Upper lobe of left lung (tissue), 6 donors: ENCODE measurements at regions not wholly inside any gene's neighbourhood (a gene's known extent, or its start where the extent isn't known, plus 50 kb on each side); places are given as distances from the start of the nearest gene placed in this dataset.

Source experiments
- ATAC-seq, 2 donors: fragments of 200-7000 bp; cut with Tn5 transposase; one replicate each; pipeline ENCODE4 v1.9.1; 2022; ENCODE audit warnings: mild to moderate bottlenecking in 2 of 2, moderate library complexity in 2 of 2; ENCODE audit not compliant: low FRiP score in 2 of 2
- DNase-seq, 2 donors: peaks; one replicate each; pipeline ENCODE4 v3.0.0-alpha.2; 2019 to 2020
- H3K27ac ChIP-seq, 4 donors: fragments of 200-600 bp; sonication (generic); one replicate each; pipeline ENCODE4 v1.5.1; 2016 to 2019
- H3K27me3 ChIP-seq, 4 donors: fragments of 200-600 bp; sonication (generic); one replicate each; pipeline ENCODE4 v1.5.1; 2017 to 2019
- H3K36me3 ChIP-seq, 4 donors: fragments of 200-600 bp; sonication (generic); one replicate each; pipeline ENCODE4 v1.5.1; 2016 to 2019
- H3K4me1 ChIP-seq, 4 donors: fragments of 200-600 bp; sonication (generic); one replicate each; pipeline ENCODE4 v1.5.1; 2018 to 2019
- H3K4me3 ChIP-seq, 4 donors: fragments of 200-600 bp; sonication (generic); one replicate each; pipeline ENCODE4 v1.5.1; 2017 to 2019; ENCODE audit warnings: mild to moderate bottlenecking in 2 of 4, moderate library complexity in 1 of 4
- H3K9me3 ChIP-seq, 4 donors: fragments of 200-600 bp; sonication (generic); one replicate each; pipeline ENCODE4 v1.5.1; 2018 to 2019
- CTCF ChIP-seq, 6 experiments: fragments of 450-650 bp in 4 of 6; fragments of 200-600 bp in 2 of 6; sonication (generic) in 2 of 6; IDR thresholded peaks; one replicate each; pipeline ENCODE4 v1.5.1; 2016 to 2019; ENCODE audit warnings: antibody characterized with exemption in 6 of 6
- EP300 ChIP-seq, 4 donors: sonication (generic); formaldehyde crosslinking; IDR thresholded peaks; one replicate each; pipeline ENCODE4 v1.5.1; 2017; ENCODE audit warnings: antibody characterized with exemption in 4 of 4, control low read depth in 2 of 4
- POLR2A ChIP-seq, 4 donors: fragments of 450-650 bp; IDR thresholded peaks; one replicate each; pipeline ENCODE4 v1.5.1; 2016 to 2017; ENCODE audit warnings: antibody characterized with exemption in 4 of 4, mild to moderate bottlenecking in 2 of 4
- POLR2AphosphoS5 ChIP-seq, 2 donors: sonication (generic); formaldehyde crosslinking; IDR thresholded peaks; one replicate each; pipeline ENCODE4 v1.5.1; 2017; ENCODE audit warnings: antibody characterized with exemption in 2 of 2
- WGBS, 2 donors: methylation state at CpG; one replicate each; pipeline ENCODE4 v1.1.5; 2017 to 2018; 5-methylcytosine and 5-hydroxymethylcytosine counted together
- donor health status: DM: no; HTN: no; CAD: no; lungs with moderate emphysema.
- donor health status: DM: no; HTN: yes; CAD: no; lungs with severe emphysema.

GRCh38 chr10:4080225-4080805 lies 295.3 kb upstream of the KLF6 start:
- peaks cover 0 to 14% (median 2%) of the 10 kb centered on the region in 4 donors for H3K4me1 ChIP-seq
- H3K36me3 ChIP-seq: no peaks in the 10 kb centered on the region
- DNase-seq (no peak), ATAC-seq (no peak)
- 75 to 89% methylated on average over 7 of the region's 7 CpGs for WGBS, 2 donors
- H3K4me3 ChIP-seq: no peak overlapping the region
- H3K9me3 ChIP-seq: no peaks in the 10 kb centered on the region
- TF ChIP-seq POLR2AphosphoS5 (IDR thresholded peaks at IDR 0.05) (no peak), EP300 (IDR thresholded peaks at IDR 0.05) (no peak), CTCF (IDR thresholded peaks at IDR 0.05) (no peak), POLR2A (IDR thresholded peaks at IDR 0.05) (no peak)
- no peaks in the 10 kb centered on the region for H3K27me3 ChIP-seq
- peak overlapping the region in 2 of 4 donors; percentile 7 to 9 for H3K27ac ChIP-seq

- peak overlapping the region in 1 of 4 donors; percentile 9 for H3K27ac ChIP-seq
- no peak overlapping the region for H3K4me3 ChIP-seq
- ATAC-seq: no peak
- H3K27me3 ChIP-seq: no peaks in the 10 kb centered on the region
- TF ChIP-seq EP300 (IDR thresholded peaks at IDR 0.05) (no peak), POLR2A (IDR thresholded peaks at IDR 0.05) (no peak), POLR2AphosphoS5 (IDR thresholded peaks at IDR 0.05) (no peak), CTCF (IDR thresholded peaks at IDR 0.05) (no peak)
- peaks cover 0 to 14% (median 2%) of the 10 kb centered on the region in 4 donors for H3K4me1 ChIP-seq
- no peak for DNase-seq
- 81 to 89% methylated on average over 5 of the region's 5 CpGs for WGBS, 2 donors
- H3K9me3 ChIP-seq: no peaks in the 10 kb centered on the region
- no peaks in the 10 kb centered on the region for H3K36me3 ChIP-seq
These were observed 294.8 kb upstream of the KLF6 start for GRCh38 chr10:4079803-4080202.

GRCh38 chr10:4077804-4078203 lies 292.8 kb upstream of the KLF6 start:
- Histone ChIP-seq H3K27me3 (no peaks in the 10 kb centered on the region), H3K36me3 (no peaks in the 10 kb centered on the region), H3K4me1 (peaks cover 0 to 12% (median 4%) of the 10 kb centered on the region in 4 donors), H3K27ac (no peak overlapping the region), H3K9me3 (no peaks in the 10 kb centered on the region), H3K4me3 (no peak overlapping the region)
- 95 to 96% methylated on average over 3 of the region's 3 CpGs for WGBS, 2 donors
- DNase-seq (no peak), ATAC-seq (no peak)
- TF ChIP-seq CTCF (IDR thresholded peaks at IDR 0.05) (no peak), POLR2A (IDR thresholded peaks at IDR 0.05) (no peak), EP300 (IDR thresholded peaks at IDR 0.05) (no peak), POLR2AphosphoS5 (IDR thresholded peaks at IDR 0.05) (no peak)

- Histone ChIP-seq H3K27ac (no peak overlapping the region), H3K9me3 (no peaks in the 10 kb centered on the region), H3K4me1 (peaks cover 0 to 12% (median 4%) of the 10 kb centered on the region in 4 donors), H3K4me3 (no peak overlapping the region), H3K27me3 (no peaks in the 10 kb centered on the region), H3K36me3 (no peaks in the 10 kb centered on the region)
- DNase-seq (no peak), ATAC-seq (no peak)
- WGBS, 2 donors: 98% methylated on average over 9 of the region's 9 CpGs
- no peak for TF ChIP-seq CTCF (IDR thresholded peaks at IDR 0.05)
- no peak for TF ChIP-seq POLR2A (IDR thresholded peaks at IDR 0.05)
- TF ChIP-seq EP300 (IDR thresholded peaks at IDR 0.05): no peak
- TF ChIP-seq POLR2AphosphoS5 (IDR thresholded peaks at IDR 0.05): no peak
These were observed 292.0 kb upstream of the KLF6 start for GRCh38 chr10:4076983-4077382.

- H3K4me3 ChIP-seq: no peak overlapping the region
- no peaks in the 10 kb centered on the region for H3K27me3 ChIP-seq
- WGBS, 2 donors: 91 to 92% methylated on average over 7 of the region's 7 CpGs
- H3K27ac ChIP-seq: no peak overlapping the region
- DNase-seq: no peak
- H3K36me3 ChIP-seq: no peaks in the 10 kb centered on the region
- no peaks in the 10 kb centered on the region for H3K9me3 ChIP-seq
- peaks cover 0 to 5% (median 2%) of the 10 kb centered on the region in 4 donors for H3K4me1 ChIP-seq
- ATAC-seq: no peak
- TF ChIP-seq CTCF (IDR thresholded peaks at IDR 0.05) (no peak), POLR2AphosphoS5 (IDR thresholded peaks at IDR 0.05) (no peak), POLR2A (IDR thresholded peaks at IDR 0.05) (no peak), EP300 (IDR thresholded peaks at IDR 0.05) (no peak)
These were observed 290.4 kb upstream of the KLF6 start for GRCh38 chr10:4075443-4075842.
